Thyroid gland (tissue), 4 donors: ENCODE measurements at regions not wholly inside any gene's neighbourhood (a gene's known extent, or its start where the extent isn't known, plus 50 kb on each side); places are given as distances from the start of the nearest gene placed in this dataset.

Experiments
- DNase-seq, 2 donors: peaks; one replicate each; pipeline ENCODE4 v3.0.0-alpha.2; 2019
- H3K27ac ChIP-seq, 3 donors: fragments of 200-600 bp; sonication (generic); 1 replicate in 2 of 3; 2 replicates in 1 of 3; pipeline ENCODE4 v1.5.1; 2016 to 2019; ENCODE audit warnings: mild to moderate bottlenecking in 1 of 3, moderate library complexity in 1 of 3
- H3K27me3 ChIP-seq: fragments of 200-600 bp; sonication (generic); one replicate; pipeline ENCODE4 v1.5.1; 2019
- H3K36me3 ChIP-seq, 2 donors: fragments of 200-600 bp; sonication (generic); one replicate each; pipeline ENCODE4 v1.5.1; 2016 to 2019
- H3K4me1 ChIP-seq, 2 donors: fragments of 200-600 bp; sonication (generic); one replicate each; pipeline ENCODE4 v1.5.1; 2017 to 2019
- H3K4me3 ChIP-seq, 3 donors: fragments of 200-600 bp; sonication (generic); replicated peaks in 1 of 3; 1 replicate in 2 of 3; 2 replicates in 1 of 3; pipeline ENCODE4 v1.5.1; 2016; ENCODE audit warnings: mild to moderate bottlenecking in 1 of 3
- H3K9me3 ChIP-seq: fragments of 200-600 bp; sonication (generic); one replicate; pipeline ENCODE4 v1.5.1; 2017
- POLR2A ChIP-seq, 2 donors: fragments of 450-650 bp; IDR thresholded peaks; one replicate each; pipeline ENCODE4 v1.6.1; 2017; ENCODE audit warnings: antibody characterized with exemption in 2 of 2, mild to moderate bottlenecking in 2 of 2, moderate library complexity in 1 of 2
- WGBS, 2 donors: methylation state at CpG; one replicate each; pipeline ENCODE4 v1.1.5; 2017; 5-methylcytosine and 5-hydroxymethylcytosine counted together
- intact Hi-C: fragments of 100-400 bp; cut with DNase I; formaldehyde crosslinking; loops from one replicate; pipeline ENCODE4 v1.15.1; 2023
- TF ChIP-seq, protein P1 (sequence below), 6 experiments: fragments of 200-600 bp in 3 of 6; fragments of 450-650 bp in 3 of 6; sonication (generic) in 3 of 6; IDR thresholded peaks; one replicate each; pipeline ENCODE4 v1.5.1; 2016 to 2019; ENCODE audit warnings: antibody characterized with exemption in 6 of 6, mild to moderate bottlenecking in 2 of 6, inconsistent platforms in 1 of 6, moderate library complexity in 1 of 6

DNA sequence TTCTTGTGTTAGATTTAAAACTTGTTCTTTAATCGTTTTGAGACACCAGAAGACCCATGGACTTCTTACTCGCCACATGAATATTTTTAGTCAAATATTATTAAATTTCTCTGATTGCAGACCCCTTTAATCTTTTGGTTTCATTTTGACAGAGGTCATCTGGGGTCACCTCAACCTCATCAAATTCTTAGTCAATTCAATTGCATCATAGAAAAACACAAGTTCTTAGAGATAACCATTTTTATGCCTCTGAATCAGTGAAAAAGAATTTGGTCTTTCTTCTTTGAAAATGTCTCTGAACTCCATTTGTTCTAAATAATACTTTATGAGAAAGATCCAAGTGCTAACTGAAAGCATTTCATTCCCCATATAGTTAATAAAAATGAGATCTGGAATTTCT, 55.2 kb upstream of the CBLN4 start:
- Histone ChIP-seq H3K27ac (no peak overlapping the region), H3K4me1 (no peaks in the 10 kb centered on the region), H3K36me3 (no peaks in the 10 kb centered on the region), H3K4me3 (no peak overlapping the region), H3K27me3 (no peaks in the 10 kb centered on the region), H3K9me3 (no peaks in the 10 kb centered on the region)
- 74 to 75% methylated on average over 2 of the region's 2 CpGs for WGBS, 2 donors
- DNase-seq = no peak
- no peak for TF ChIP-seq POLR2A (IDR thresholded peaks at IDR 0.05)
- TF ChIP-seq, protein P1, sequence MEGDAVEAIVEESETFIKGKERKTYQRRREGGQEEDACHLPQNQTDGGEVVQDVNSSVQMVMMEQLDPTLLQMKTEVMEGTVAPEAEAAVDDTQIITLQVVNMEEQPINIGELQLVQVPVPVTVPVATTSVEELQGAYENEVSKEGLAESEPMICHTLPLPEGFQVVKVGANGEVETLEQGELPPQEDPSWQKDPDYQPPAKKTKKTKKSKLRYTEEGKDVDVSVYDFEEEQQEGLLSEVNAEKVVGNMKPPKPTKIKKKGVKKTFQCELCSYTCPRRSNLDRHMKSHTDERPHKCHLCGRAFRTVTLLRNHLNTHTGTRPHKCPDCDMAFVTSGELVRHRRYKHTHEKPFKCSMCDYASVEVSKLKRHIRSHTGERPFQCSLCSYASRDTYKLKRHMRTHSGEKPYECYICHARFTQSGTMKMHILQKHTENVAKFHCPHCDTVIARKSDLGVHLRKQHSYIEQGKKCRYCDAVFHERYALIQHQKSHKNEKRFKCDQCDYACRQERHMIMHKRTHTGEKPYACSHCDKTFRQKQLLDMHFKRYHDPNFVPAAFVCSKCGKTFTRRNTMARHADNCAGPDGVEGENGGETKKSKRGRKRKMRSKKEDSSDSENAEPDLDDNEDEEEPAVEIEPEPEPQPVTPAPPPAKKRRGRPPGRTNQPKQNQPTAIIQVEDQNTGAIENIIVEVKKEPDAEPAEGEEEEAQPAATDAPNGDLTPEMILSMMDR (IDR thresholded peaks at IDR 0.05) = no peak
- intact Hi-C loops = no loop called here

DNA sequence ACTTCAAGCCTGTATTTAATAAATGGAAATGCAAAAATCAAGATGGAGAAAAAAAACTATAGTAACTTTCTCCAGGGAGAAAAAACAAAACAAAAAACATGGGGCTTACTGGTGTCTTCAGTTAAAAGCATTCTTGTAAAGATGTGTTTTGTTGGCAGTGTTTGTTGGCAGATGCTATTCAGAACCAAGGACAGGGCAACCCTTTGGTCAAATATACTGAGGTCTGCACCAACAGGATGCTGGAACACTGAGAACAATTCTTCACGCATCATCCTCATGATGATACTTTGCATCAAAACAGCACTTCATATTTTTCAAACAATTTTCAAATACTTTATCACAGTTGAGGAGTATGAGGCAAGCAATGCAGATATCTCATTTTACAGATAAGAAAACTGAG, 63.7 kb upstream of the CBLN4 start:
- no peak overlapping the region for H3K4me3 ChIP-seq
- H3K27ac ChIP-seq = no peak overlapping the region
- no peaks in the 10 kb centered on the region for H3K4me1 ChIP-seq
- no peaks in the 10 kb centered on the region for H3K9me3 ChIP-seq
- no peaks in the 10 kb centered on the region for H3K36me3 ChIP-seq
- H3K27me3 ChIP-seq = no peaks in the 10 kb centered on the region
- WGBS, 2 donors = 79 to 89% methylated on average over 1 of the region's 1 CpG
- intact Hi-C loops = no loop called here
- TF ChIP-seq, protein P1 (IDR thresholded peaks at IDR 0.05) = no peak
- TF ChIP-seq POLR2A (IDR thresholded peaks at IDR 0.05) = no peak
- no peak for DNase-seq

DNA sequence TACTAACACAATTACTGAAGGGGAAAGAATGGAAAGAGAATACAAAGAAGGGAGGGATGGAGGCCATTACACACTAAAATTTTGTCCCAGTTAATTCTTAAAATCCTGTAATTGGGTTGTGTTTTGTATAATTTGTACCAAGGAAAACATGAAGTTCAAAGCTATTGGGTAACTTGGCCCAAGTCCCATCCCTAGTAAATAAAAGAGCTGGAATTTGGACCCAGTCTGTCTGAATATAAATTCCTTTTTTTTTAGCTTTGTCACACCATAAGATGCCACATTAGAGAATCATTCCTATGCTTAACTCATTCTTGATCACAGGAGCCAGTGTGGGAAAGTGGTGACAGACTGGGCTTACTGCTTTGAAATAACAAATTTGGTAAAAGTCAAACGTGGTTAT, 66.8 kb upstream of the CBLN4 start:
- no peak for DNase-seq
- 52 to 69% methylated on average over 1 of the region's 1 CpG for WGBS, 2 donors
- H3K36me3 ChIP-seq = no peaks in the 10 kb centered on the region
- no peaks in the 10 kb centered on the region for H3K27me3 ChIP-seq
- intact Hi-C loops = no loop called here
- no peak for TF ChIP-seq POLR2A (IDR thresholded peaks at IDR 0.05)
- TF ChIP-seq, protein P1 (IDR thresholded peaks at IDR 0.05) = no peak
- no peaks in the 10 kb centered on the region for H3K9me3 ChIP-seq
- no peak overlapping the region for H3K4me3 ChIP-seq
- no peaks in the 10 kb centered on the region for H3K4me1 ChIP-seq
- H3K27ac ChIP-seq = no peak overlapping the region

DNA sequence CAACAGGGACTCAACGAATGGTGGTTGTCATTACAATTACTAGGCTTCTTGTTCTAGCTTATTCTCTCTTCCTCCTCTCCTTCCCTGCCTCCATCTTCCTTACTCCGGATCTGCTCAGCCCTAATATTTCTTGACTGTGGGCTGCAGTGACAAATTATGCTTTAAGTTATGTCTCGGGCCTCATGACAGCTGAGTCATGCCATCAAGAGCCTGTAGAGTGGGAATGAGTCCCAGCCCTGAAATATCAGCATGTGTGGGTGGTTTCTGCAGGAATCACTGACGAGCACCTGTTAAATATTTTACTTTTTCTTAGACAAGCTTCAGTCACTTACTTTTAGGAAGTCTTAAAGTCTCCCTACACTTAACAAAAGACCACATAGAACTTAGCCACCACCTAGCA, 83.1 kb upstream of the CBLN4 start:
- Histone ChIP-seq H3K9me3 (no peaks in the 10 kb centered on the region), H3K4me3 (no peak overlapping the region), H3K27me3 (no peaks in the 10 kb centered on the region), H3K36me3 (no peaks in the 10 kb centered on the region), H3K4me1 (no peaks in the 10 kb centered on the region), H3K27ac (no peak overlapping the region)
- 59 to 64% methylated on average over 4 of the region's 4 CpGs for WGBS, 2 donors
- no peak for DNase-seq
- intact Hi-C loops = no loop called here
- no peak for TF ChIP-seq POLR2A (IDR thresholded peaks at IDR 0.05)
- TF ChIP-seq, protein P1 (IDR thresholded peaks at IDR 0.05) = no peak

DNA sequence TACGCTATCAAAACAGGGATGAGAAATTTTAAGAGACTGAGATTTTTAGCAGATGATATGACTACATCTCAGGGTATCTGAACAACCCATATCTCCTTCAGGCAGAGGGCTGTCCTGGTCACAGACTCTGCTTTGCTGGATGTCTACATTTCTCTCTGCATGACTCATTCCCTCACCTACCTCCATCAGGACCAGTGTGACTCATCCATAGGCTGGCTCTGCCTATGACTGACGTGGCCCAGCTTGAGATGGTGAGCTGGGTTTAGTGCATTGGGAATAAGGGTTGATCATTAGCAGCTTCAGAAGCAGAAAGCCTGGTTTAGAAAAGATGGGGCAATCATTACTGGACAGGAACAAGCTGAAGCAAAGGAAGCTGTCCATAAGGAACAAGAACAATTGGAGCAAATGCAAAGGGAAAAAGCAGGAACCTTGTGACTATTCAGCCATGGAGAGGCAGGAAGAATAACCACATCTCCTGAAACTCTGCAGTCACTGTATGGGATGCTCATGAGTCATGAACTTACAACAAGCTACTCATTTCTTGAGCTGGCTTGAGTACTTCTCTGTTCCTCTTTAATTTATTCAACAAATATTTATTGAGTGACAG, 86.4 kb upstream of the CBLN4 start:
- H3K9me3 ChIP-seq = no peaks in the 10 kb centered on the region
- DNase-seq = no peak
- TF ChIP-seq, protein P1 (IDR thresholded peaks at IDR 0.05) = no peak
- TF ChIP-seq POLR2A (IDR thresholded peaks at IDR 0.05) = no peak
- H3K4me1 ChIP-seq = no peaks in the 10 kb centered on the region
- 66 to 72% methylated on average over 2 of the region's 2 CpGs for WGBS, 2 donors
- H3K27me3 ChIP-seq = no peaks in the 10 kb centered on the region
- intact Hi-C loops = no loop called here
- no peak overlapping the region for H3K4me3 ChIP-seq
- no peak overlapping the region for H3K27ac ChIP-seq
- H3K36me3 ChIP-seq = no peaks in the 10 kb centered on the region
